ENCODE measurements at regions not wholly inside any gene's neighbourhood (a gene's known extent, or its start where the extent isn't known, plus 50 kb on each side); places are given as distances from the start of the nearest gene placed in this dataset.

GRCh38 chr15:95556225-95556624 is 774.3 kb upstream of the NR2F2 start:
- H3K4me3 ChIP-seq (ENCODE audit: low read depth, low read length, poor library complexity, severe bottlenecking), result no peak overlapping the region
- TF ChIP-seq EZH2 (IDR thresholded peaks at IDR 0.05; ENCODE audit: borderline replicate concordance, low read depth, low read length, poor library complexity, severe bottlenecking), result no peak
- TF ChIP-seq, protein P1, sequence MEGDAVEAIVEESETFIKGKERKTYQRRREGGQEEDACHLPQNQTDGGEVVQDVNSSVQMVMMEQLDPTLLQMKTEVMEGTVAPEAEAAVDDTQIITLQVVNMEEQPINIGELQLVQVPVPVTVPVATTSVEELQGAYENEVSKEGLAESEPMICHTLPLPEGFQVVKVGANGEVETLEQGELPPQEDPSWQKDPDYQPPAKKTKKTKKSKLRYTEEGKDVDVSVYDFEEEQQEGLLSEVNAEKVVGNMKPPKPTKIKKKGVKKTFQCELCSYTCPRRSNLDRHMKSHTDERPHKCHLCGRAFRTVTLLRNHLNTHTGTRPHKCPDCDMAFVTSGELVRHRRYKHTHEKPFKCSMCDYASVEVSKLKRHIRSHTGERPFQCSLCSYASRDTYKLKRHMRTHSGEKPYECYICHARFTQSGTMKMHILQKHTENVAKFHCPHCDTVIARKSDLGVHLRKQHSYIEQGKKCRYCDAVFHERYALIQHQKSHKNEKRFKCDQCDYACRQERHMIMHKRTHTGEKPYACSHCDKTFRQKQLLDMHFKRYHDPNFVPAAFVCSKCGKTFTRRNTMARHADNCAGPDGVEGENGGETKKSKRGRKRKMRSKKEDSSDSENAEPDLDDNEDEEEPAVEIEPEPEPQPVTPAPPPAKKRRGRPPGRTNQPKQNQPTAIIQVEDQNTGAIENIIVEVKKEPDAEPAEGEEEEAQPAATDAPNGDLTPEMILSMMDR (conservative IDR thresholded peaks at IDR 0.05; ENCODE audit: low read depth, low read length), result no peak
- no peaks in the 10 kb centered on the region for H3K27me3 ChIP-seq (replicated peaks; ENCODE audit: insufficient read depth, low read depth, low read length, poor library complexity)
- no peak overlapping the region for H3K27ac ChIP-seq (ENCODE audit: low read depth, low read length, poor library complexity, severe bottlenecking)
- DNase-seq (ENCODE audit: low spot score), result no peak
- ChIA-PET CTCF (no interaction called here), POLR2A (ENCODE audit: low non-redundant PET) (no interaction called here)
- H3K36me3 ChIP-seq (ENCODE audit: insufficient read depth, low read length, poor library complexity, severe bottlenecking), result no peaks in the 10 kb centered on the region
- no peaks in the 10 kb centered on the region for H3K9me3 ChIP-seq (ENCODE audit: low read depth, low read length, poor library complexity, severe bottlenecking)
- H3K4me1 ChIP-seq (ENCODE audit: insufficient read depth, low read length, poor library complexity, severe bottlenecking), result peaks cover 22% of the 10 kb centered on the region
- intact Hi-C loops (cut with micrococcal nuclease; ENCODE audit: unreplicated experiment), result loop anchor here (2.0 kb wide), 1 partner anchor 47 kb away; no protein-coding TSS in a partner anchor
- no TSS peak for BruUV-seq (replicated peaks)

DNA sequence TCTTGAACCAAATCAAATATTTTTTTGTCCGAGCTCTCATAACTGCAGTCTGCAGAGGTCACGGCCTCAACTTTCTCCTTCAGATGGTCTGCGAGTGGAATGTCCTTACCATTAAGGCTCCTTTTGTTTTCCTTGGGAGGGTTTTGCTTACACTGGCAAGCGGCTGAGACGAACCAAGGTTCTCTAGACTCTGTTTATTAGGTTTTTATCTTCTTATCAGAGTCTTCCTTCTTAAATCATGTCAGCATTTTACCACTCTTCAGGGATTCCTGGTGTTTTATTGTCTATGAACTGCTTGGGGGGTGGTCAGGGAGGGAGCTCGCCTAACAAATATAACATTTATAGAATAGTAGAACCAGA is 773.7 kb upstream of the NR2F2 start:
- TF ChIP-seq, protein P1 (conservative IDR thresholded peaks at IDR 0.05; ENCODE audit: low read depth, low read length), result no peak
- no peak for TF ChIP-seq EZH2 (IDR thresholded peaks at IDR 0.05; ENCODE audit: borderline replicate concordance, low read depth, low read length, poor library complexity, severe bottlenecking)
- ChIA-PET POLR2A (ENCODE audit: low non-redundant PET) (interaction anchor here (0.6 kb wide), 1 partner anchor 22 kb away, joined by 3 read pairs; no protein-coding TSS in a partner anchor), CTCF (interaction anchor here (0.5 kb wide), 1 partner anchor 293 kb away, joined by 3 read pairs; no protein-coding TSS in a partner anchor)
- no peaks in the 10 kb centered on the region for H3K27me3 ChIP-seq (replicated peaks; ENCODE audit: insufficient read depth, low read depth, low read length, poor library complexity)
- peaks cover 22% of the 10 kb centered on the region for H3K4me1 ChIP-seq (ENCODE audit: insufficient read depth, low read length, poor library complexity, severe bottlenecking)
- H3K9me3 ChIP-seq (ENCODE audit: low read depth, low read length, poor library complexity, severe bottlenecking), result no peaks in the 10 kb centered on the region
- DNase-seq (ENCODE audit: low spot score), result no peak
- intact Hi-C loops (cut with micrococcal nuclease; ENCODE audit: unreplicated experiment), result loop anchor here (2.0 kb wide), 1 partner anchor 46 kb away; no protein-coding TSS in a partner anchor
- BruUV-seq (replicated peaks), result no TSS peak
- H3K27ac ChIP-seq (ENCODE audit: low read depth, low read length, poor library complexity, severe bottlenecking), result peak overlapping the region; percentile 73
- H3K4me3 ChIP-seq (ENCODE audit: low read depth, low read length, poor library complexity, severe bottlenecking), result peak overlapping the region; percentile 30
- H3K36me3 ChIP-seq (ENCODE audit: insufficient read depth, low read length, poor library complexity, severe bottlenecking), result no peaks in the 10 kb centered on the region

DNA sequence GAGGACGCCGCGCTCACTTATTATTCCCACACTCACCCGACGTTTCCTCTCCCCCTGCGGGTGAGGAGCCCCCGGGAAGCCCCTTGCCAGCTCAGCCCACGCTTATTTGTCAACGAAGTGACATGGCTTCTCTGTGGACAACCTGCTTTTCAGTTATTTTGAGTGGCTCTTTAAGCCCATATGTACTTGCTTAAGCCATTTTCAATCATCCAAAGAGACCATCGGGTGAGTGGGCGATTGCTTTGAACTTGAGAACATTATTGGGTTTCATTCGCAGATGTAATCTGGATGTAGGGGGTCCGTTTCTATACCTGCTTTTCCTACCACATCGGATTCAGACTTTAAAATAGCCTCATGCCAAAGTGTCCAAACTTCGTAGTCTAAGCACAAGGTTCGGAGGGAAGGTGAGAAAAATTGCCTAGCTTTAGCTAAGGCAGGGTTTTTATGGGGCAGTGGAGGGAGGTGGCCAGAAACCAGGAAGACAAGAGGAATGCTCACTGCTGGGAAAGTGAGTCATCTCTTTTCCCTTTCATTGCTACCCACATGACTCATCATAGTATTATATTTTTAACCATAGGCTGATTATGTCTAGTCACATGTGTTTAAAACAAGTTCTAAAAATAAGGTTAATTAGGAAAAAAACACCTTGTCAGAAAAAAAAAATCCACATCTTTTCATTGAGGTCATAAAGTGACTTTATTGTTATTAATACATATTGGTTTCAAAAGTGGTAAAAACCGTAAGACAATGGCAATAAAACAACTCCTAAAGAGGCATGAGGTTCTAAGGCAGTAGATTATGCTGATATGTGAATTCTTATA is 773.1 kb upstream of the NR2F2 start:
- H3K36me3 ChIP-seq (ENCODE audit: insufficient read depth, low read length, poor library complexity, severe bottlenecking), result no peaks in the 10 kb centered on the region
- no peaks in the 10 kb centered on the region for H3K27me3 ChIP-seq (replicated peaks; ENCODE audit: insufficient read depth, low read depth, low read length, poor library complexity)
- peaks cover 22% of the 10 kb centered on the region for H3K4me1 ChIP-seq (ENCODE audit: insufficient read depth, low read length, poor library complexity, severe bottlenecking)
- no TSS peak for BruUV-seq (replicated peaks)
- ChIA-PET CTCF (interaction anchor here (0.5 kb wide), 1 partner anchor 294 kb away, joined by 3 read pairs; no protein-coding TSS in a partner anchor), POLR2A (ENCODE audit: low non-redundant PET) (interaction anchor here (0.6 kb wide), 1 partner anchor 22 kb away, joined by 3 read pairs; no protein-coding TSS in a partner anchor)
- peak overlapping the region; percentile 30 for H3K4me3 ChIP-seq (ENCODE audit: low read depth, low read length, poor library complexity, severe bottlenecking)
- intact Hi-C loops (cut with micrococcal nuclease; ENCODE audit: unreplicated experiment), result loop anchor here (2.0 kb wide), 1 partner anchor 45 kb away; no protein-coding TSS in a partner anchor
- TF ChIP-seq, protein P1 (conservative IDR thresholded peaks at IDR 0.05; ENCODE audit: low read depth, low read length), result no peak
- TF ChIP-seq EZH2 (IDR thresholded peaks at IDR 0.05; ENCODE audit: borderline replicate concordance, low read depth, low read length, poor library complexity, severe bottlenecking), result no peak
- H3K9me3 ChIP-seq (ENCODE audit: low read depth, low read length, poor library complexity, severe bottlenecking), result no peaks in the 10 kb centered on the region
- peak overlapping the region; percentile 73 for H3K27ac ChIP-seq (ENCODE audit: low read depth, low read length, poor library complexity, severe bottlenecking)
- peak; percentile 90 for DNase-seq (ENCODE audit: low spot score)
